ENCODE measurements at regions not wholly inside any gene's neighbourhood (a gene's known extent, or its start where the extent isn't known, plus 50 kb on each side); places are given as distances from the start of the nearest gene placed in this dataset.

- TF ChIP-seq CTCF (IDR thresholded peaks at IDR 0.05), result no peak
- TF ChIP-seq POLR2A (IDR thresholded peaks at IDR 0.05), result no peak
Observed at GRCh38 chr7:21051865-21052264, 265.2 kb upstream of the SP8 start.

All from lower leg skin (tissue), 3 donors.